Activated naive CD4-positive, alpha-beta T cell treated with anti-CD3 and anti-CD28 coated beads for 36 hours (primary cell): ENCODE measurements at regions not wholly inside any gene's neighbourhood (a gene's known extent, or its start where the extent isn't known, plus 50 kb on each side); places are given as distances from the start of the nearest gene placed in this dataset.
A peak's percentile ranks its signal among the peaks of the same experiment; 100 is the strongest.
"Not testable (repeated sequence)": the region's sequence is repeated elsewhere in the genome, so short reads cannot be mapped to it uniquely, and the experiment has no call there.

ENCODE experiments used
- CTCF ChIA-PET: fragments of 350-600 bp; sonication (Branson Sonifier 250); formaldehyde crosslinking; loops from one replicate; lab custom pipeline; 2021; ENCODE audit warnings: antibody characterized with exemption; lab: Charles Lee
- DNase-seq: peaks from one replicate; pipeline ENCODE4 v3.0.0-alpha.2; 2020
- H3K27ac Mint-ChIP-seq: one replicate; pipeline ENCODE4 v1.8.0; 2021; ENCODE audit warnings: mild to moderate bottlenecking, mixed read lengths
- H3K27me3 Mint-ChIP-seq: one replicate; pipeline ENCODE4 v1.8.0; 2021; ENCODE audit warnings: low read depth, mixed read lengths
- H3K36me3 Mint-ChIP-seq: one replicate; pipeline ENCODE4 v1.8.0; 2021; ENCODE audit warnings: low read depth, mixed read lengths
- H3K4me1 Mint-ChIP-seq: one replicate; pipeline ENCODE4 v1.8.0; 2021; ENCODE audit warnings: low read depth, mixed read lengths
- H3K4me3 Mint-ChIP-seq: one replicate; pipeline ENCODE4 v1.8.0; 2021; ENCODE audit warnings: mild to moderate bottlenecking, moderate library complexity, mixed read lengths
- H3K9me3 Mint-ChIP-seq: one replicate; pipeline ENCODE4 v1.8.0; 2021; ENCODE audit warnings: mixed read lengths
- intact Hi-C: fragments of 100-400 bp; cut with micrococcal nuclease; formaldehyde crosslinking; loops from one replicate; pipeline ENCODE4 v1.15.1; 2023

GRCh38 chr9:87354147-87354546 is 143.5 kb upstream of the DAPK1 start:
- Mint-ChIP-seq H3K4me1 (no peaks in the 10 kb centered on the region), H3K27ac (no peak overlapping the region), H3K4me3 (no peak overlapping the region), H3K36me3 (no peaks in the 10 kb centered on the region), H3K9me3 (peaks cover 2% of the 10 kb centered on the region), H3K27me3 (peaks cover 21% of the 10 kb centered on the region)
- CTCF ChIA-PET: no interaction called here
- DNase-seq: no peak
- intact Hi-C loops: no loop called here

DNA sequence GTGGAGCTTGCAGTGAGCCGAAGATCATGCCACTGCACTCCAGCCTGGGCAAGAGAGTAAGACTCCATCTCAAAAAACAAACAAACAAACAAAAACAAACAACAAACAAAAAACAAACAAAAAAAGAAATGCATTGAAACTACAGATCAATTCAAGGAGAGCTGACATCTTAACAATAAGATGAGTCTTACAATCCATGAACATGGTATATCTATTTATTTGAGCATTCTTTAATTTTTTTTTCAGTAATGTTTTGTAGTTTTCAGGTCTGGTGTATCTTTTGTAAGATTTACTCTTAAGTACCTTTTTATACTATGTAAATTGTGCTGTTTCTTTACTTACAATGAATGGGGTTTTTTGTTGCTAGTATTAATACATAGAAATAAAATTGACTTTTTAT is 140.1 kb upstream of the DAPK1 start:
- CTCF ChIA-PET: no interaction called here
- H3K9me3 Mint-ChIP-seq: no peaks in the 10 kb centered on the region
- no peak overlapping the region for H3K27ac Mint-ChIP-seq
- H3K4me3 Mint-ChIP-seq: no peak overlapping the region
- no peaks in the 10 kb centered on the region for H3K4me1 Mint-ChIP-seq
- DNase-seq: no peak
- intact Hi-C loops: no loop called here
- peaks cover 39% of the 10 kb centered on the region for H3K27me3 Mint-ChIP-seq
- no peaks in the 10 kb centered on the region for H3K36me3 Mint-ChIP-seq

DNA sequence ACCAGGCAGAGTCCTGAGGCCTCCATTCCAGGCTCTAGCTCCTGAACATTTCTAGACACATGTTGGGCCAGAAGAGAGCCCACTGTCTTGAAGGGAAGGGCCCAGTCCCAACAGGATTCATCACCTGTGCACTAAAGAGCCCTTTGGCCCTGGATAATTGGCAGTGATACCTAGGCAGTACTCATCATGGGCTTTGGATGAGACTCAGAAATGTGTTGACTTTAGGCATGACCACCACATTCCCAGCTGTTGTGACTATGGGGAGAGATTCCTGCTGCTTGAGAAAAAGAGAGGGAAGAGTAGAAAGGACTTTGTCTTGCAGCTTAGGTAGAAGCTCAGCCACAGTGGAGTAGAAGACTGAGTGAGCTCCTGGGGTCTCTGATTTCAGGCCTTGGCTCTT is 138.4 kb upstream of the DAPK1 start:
- intact Hi-C loops: no loop called here
- no peak overlapping the region for H3K27ac Mint-ChIP-seq

GRCh38 chr9:87359958-87360601 is 137.6 kb upstream of the DAPK1 start:
- DNase-seq: no peak
- H3K4me1 Mint-ChIP-seq: no peaks in the 10 kb centered on the region
- no peak overlapping the region for H3K27ac Mint-ChIP-seq
- H3K36me3 Mint-ChIP-seq: no peaks in the 10 kb centered on the region
- CTCF ChIA-PET: interaction anchor here (0.7 kb wide), 1 partner anchor 637 kb away, joined by 3 read pairs; no protein-coding TSS in a partner anchor
- H3K27me3 Mint-ChIP-seq: peaks cover 35% of the 10 kb centered on the region
- peaks cover 2% of the 10 kb centered on the region for H3K9me3 Mint-ChIP-seq
- no peak overlapping the region for H3K4me3 Mint-ChIP-seq
- intact Hi-C loops: no loop called here

More for the DNA sequence above, 138.4 kb upstream of the DAPK1 start:
- H3K4me1 Mint-ChIP-seq: no peaks in the 10 kb centered on the region
- no peaks in the 10 kb centered on the region for H3K9me3 Mint-ChIP-seq
- H3K4me3 Mint-ChIP-seq: no peak overlapping the region
- CTCF ChIA-PET: no interaction called here
- H3K27me3 Mint-ChIP-seq: peaks cover 32% of the 10 kb centered on the region
- no peak for DNase-seq
- H3K36me3 Mint-ChIP-seq: no peaks in the 10 kb centered on the region

GRCh38 chr9:87370049-87370685 is 127.5 kb upstream of the DAPK1 start:
- Mint-ChIP-seq H3K4me3 (no peak overlapping the region), H3K36me3 (no peaks in the 10 kb centered on the region), H3K9me3 (no peaks in the 10 kb centered on the region), H3K27ac (no peak overlapping the region), H3K4me1 (peaks cover 8% of the 10 kb centered on the region), H3K27me3 (peaks cover 17% of the 10 kb centered on the region)
- DNase-seq: no peak
- CTCF ChIA-PET: no interaction called here
- intact Hi-C loops: no loop called here

GRCh38 chr9:87371795-87372355 is 125.8 kb upstream of the DAPK1 start:
- peaks cover 8% of the 10 kb centered on the region for H3K4me1 Mint-ChIP-seq
- intact Hi-C loops: no loop called here

GRCh38 chr9:87372356-87372851 is 125.3 kb upstream of the DAPK1 start:
- H3K36me3 Mint-ChIP-seq: no peaks in the 10 kb centered on the region
- intact Hi-C loops: no loop called here
- H3K4me3 Mint-ChIP-seq: no peak overlapping the region
- H3K9me3 Mint-ChIP-seq: no peaks in the 10 kb centered on the region
- CTCF ChIA-PET: no interaction called here
- H3K27me3 Mint-ChIP-seq: peaks cover 23% of the 10 kb centered on the region
- H3K4me1 Mint-ChIP-seq: peaks cover 8% of the 10 kb centered on the region
- DNase-seq: no peak
- H3K27ac Mint-ChIP-seq: no peak overlapping the region

More at GRCh38 chr9:87371795-87372355, 125.8 kb upstream of the DAPK1 start:
- Mint-ChIP-seq H3K27ac (no peak overlapping the region), H3K4me3 (no peak overlapping the region), H3K27me3 (peaks cover 22% of the 10 kb centered on the region), H3K9me3 (no peaks in the 10 kb centered on the region), H3K36me3 (no peaks in the 10 kb centered on the region)
- CTCF ChIA-PET: no interaction called here
- no peak for DNase-seq

DNA sequence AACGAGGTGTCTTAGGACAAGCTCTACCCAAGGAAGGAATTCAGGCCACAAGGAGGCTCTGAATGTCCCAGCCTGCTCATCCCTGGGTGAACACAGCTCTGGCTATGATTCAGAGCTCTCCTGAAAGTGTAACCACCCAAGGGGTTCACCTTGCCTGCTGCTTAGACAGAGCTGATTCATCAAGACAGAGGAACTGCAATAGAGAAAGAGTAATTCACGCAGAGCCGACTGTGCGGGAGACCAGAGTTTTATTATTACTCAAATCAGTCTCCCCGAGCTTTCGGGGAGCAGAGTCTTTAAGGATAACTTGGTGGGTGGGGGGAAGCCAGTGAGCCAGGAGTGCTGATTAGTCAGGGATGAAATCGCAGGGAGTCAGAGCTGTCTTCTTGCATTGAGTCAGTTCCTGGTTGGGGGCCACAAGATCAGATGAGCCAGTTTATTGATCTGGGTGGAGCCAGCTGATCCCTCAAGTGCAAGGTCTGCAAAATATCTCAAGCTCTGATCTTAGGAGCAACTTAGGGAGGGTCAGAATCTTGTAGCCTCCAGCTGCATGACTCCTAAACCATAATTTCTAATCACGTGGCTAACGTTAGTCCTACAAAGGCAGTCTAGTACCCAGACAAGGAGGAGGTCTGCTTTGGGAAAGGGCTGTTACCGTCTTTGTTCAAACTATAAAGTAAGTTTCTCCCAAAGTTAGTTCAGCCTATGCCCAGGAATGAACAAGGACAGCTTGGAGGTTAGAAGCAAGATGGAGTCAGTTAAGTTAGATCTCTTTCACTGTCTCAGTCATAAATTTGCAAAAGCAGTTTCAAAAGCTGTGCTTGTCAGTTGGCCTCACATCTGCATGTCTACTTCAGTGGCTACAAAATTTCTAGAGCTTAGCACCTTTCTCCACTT is 123.4 kb upstream of the DAPK1 start:
- not testable (repeated sequence) for H3K4me3 Mint-ChIP-seq
- peak; percentile 62 for DNase-seq
- intact Hi-C loops: loop anchor here (1.0 kb wide), 2 partner anchors 90 to 162 kb away; no protein-coding TSS in a partner anchor

DNA sequence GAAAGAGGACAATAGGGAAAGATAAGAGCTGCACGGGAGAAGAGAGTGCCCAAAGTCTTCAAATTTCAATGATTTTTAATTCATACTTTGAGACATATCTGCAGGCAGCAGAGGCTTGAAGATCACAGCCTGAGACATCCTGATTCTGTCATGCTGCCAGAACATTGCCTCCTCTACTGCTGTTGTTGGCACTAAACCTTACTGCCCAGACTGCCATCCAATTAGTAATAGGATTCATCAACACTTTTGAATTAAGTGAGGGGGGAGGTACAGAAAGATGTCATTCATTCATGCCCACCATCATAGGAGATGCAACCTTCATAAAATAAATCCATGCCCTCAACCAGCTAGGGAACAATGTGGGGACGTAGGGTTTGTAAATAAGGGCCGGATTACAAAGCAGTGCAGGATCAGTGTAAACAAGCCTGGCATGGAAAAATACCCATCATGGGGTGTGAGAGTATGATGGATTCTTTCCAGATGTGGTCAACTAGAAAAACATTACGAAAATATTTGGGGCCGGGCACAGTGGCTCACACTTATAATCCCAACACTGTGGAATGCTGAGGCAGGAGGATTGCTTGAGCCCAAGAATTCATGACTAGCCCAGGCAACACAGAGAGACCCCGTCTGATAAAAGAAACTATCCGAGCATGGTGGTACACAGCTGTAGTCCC is 122.1 kb upstream of the DAPK1 start:
- H3K27me3 Mint-ChIP-seq: peaks cover 17% of the 10 kb centered on the region
- intact Hi-C loops: no loop called here

More for the DNA sequence above, 123.4 kb upstream of the DAPK1 start:
- not testable (repeated sequence) for H3K36me3 Mint-ChIP-seq, H3K27ac Mint-ChIP-seq, H3K9me3 Mint-ChIP-seq, H3K4me1 Mint-ChIP-seq
- H3K27me3 Mint-ChIP-seq: peaks cover 23% of the 10 kb centered on the region
- CTCF ChIA-PET: interaction anchor here (0.6 to 2.0 kb wide), 2 partner anchors 30 to 288 kb away, joined by 5 read pairs; no protein-coding TSS in a partner anchor

GRCh38 chr9:87378676-87379075 is 119.0 kb upstream of the DAPK1 start:
- intact Hi-C loops: no loop called here
- Mint-ChIP-seq H3K4me3 (no peak overlapping the region), H3K27me3 (peaks cover 13% of the 10 kb centered on the region), H3K36me3 (no peaks in the 10 kb centered on the region), H3K27ac (no peak overlapping the region), H3K9me3 (no peaks in the 10 kb centered on the region), H3K4me1 (peaks cover 7% of the 10 kb centered on the region)
- DNase-seq: no peak
- CTCF ChIA-PET: no interaction called here

More for the DNA sequence above, 122.1 kb upstream of the DAPK1 start:
- Mint-ChIP-seq H3K4me3 (no peak overlapping the region), H3K4me1 (peaks cover 8% of the 10 kb centered on the region), H3K9me3 (no peaks in the 10 kb centered on the region), H3K36me3 (no peaks in the 10 kb centered on the region), H3K27ac (no peak overlapping the region)
- no peak for DNase-seq
- CTCF ChIA-PET: interaction anchor here (2.0 kb wide), 1 partner anchor 287 kb away, joined by 5 read pairs; no protein-coding TSS in a partner anchor

DNA sequence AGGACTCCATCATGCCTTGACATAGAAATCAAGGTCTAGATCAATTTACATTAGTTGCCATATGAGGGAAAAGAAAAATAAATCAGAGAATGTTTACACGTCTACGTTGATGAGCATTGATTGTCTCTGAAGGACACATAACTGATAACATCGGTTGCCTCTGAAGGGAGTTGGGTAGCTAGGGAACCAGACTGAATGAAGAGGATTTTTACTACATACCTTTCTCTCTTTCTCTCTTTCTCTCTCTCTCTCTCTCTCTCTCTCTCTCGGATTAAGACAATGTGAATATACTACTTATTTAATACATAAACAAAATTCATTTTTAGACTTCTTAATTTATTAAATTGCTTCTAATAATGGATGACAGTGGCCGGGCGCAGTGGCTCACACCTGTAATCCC is 118.4 kb upstream of the DAPK1 start:
- H3K27ac Mint-ChIP-seq: no peak overlapping the region
- H3K9me3 Mint-ChIP-seq: no peaks in the 10 kb centered on the region
- no peaks in the 10 kb centered on the region for H3K36me3 Mint-ChIP-seq
- H3K4me3 Mint-ChIP-seq: no peak overlapping the region
- H3K27me3 Mint-ChIP-seq: peaks cover 13% of the 10 kb centered on the region
- CTCF ChIA-PET: no interaction called here
- no peak for DNase-seq
- intact Hi-C loops: no loop called here
- H3K4me1 Mint-ChIP-seq: peaks cover 2% of the 10 kb centered on the region
